Lower lobe of right lung (tissue), 2 donors: ENCODE measurements at regions not wholly inside any gene's neighbourhood (a gene's known extent, or its start where the extent isn't known, plus 50 kb on each side); places are given as distances from the start of the nearest gene placed in this dataset.
A peak's percentile ranks its signal among the peaks of the same experiment; 100 is the strongest.
"Not testable (repeated sequence)": the region's sequence is repeated elsewhere in the genome, so short reads cannot be mapped to it uniquely, and the experiment has no call there.

Experiments used
- ATAC-seq, 2 donors: fragments of 200-7000 bp; cut with Tn5 transposase; one replicate each; pipeline ENCODE4 v1.9.1; 2020 to 2022; ENCODE audit warnings: mild to moderate bottlenecking in 2 of 2, moderate library complexity in 2 of 2
- DNase-seq: peaks from one replicate; pipeline ENCODE4 v3.0.0-alpha.2; 2020
- H3K27ac ChIP-seq: fragments of 200-600 bp; one replicate; pipeline ENCODE4 v1.8.0; 2022
- H3K27me3 ChIP-seq: fragments of 200-600 bp; one replicate; pipeline ENCODE4 v1.8.0; 2022; ENCODE audit warnings: low read depth
- H3K36me3 ChIP-seq: fragments of 200-600 bp; one replicate; pipeline ENCODE4 v1.8.0; 2022; ENCODE audit warnings: mild to moderate bottlenecking
- H3K4me1 ChIP-seq: fragments of 200-600 bp; one replicate; pipeline ENCODE4 v1.8.0; 2022
- H3K4me3 ChIP-seq: fragments of 200-600 bp; one replicate; pipeline ENCODE4 v1.8.0; 2022; ENCODE audit warnings: mild to moderate bottlenecking
- H3K9me3 ChIP-seq: fragments of 200-600 bp; one replicate; pipeline ENCODE4 v1.8.0; 2022
- CTCF ChIP-seq: fragments of 200-600 bp; IDR thresholded peaks from one replicate; pipeline ENCODE4 v1.8.0; 2022; ENCODE audit warnings: antibody characterized with exemption, mild to moderate bottlenecking
- intact Hi-C: fragments of 100-400 bp; cut with DNase I; formaldehyde crosslinking; loops from one replicate; pipeline ENCODE4 v1.11.0; 2022
- donor health status: DM: no; HTN: yes; CAD: no; lungs with severe emphysema.

- Histone ChIP-seq H3K9me3 (no peaks in the 10 kb centered on the region), H3K4me3 (no peak overlapping the region), H3K27ac (no peak overlapping the region), H3K36me3 (no peaks in the 10 kb centered on the region), H3K4me1 (no peaks in the 10 kb centered on the region), H3K27me3 (no peaks in the 10 kb centered on the region)
- peak in 1 of 2 donors; percentile 86 for ATAC-seq
- intact Hi-C loops = no loop called here
- peak; percentile 58 for DNase-seq
- TF ChIP-seq CTCF = peak; percentile 59
Measured at GRCh38 chr2:90069290-90069894, 1377.9 kb downstream of the RPIA start.

- Histone ChIP-seq H3K9me3 (no peaks in the 10 kb centered on the region), H3K27me3 (no peaks in the 10 kb centered on the region), H3K36me3 (no peaks in the 10 kb centered on the region), H3K4me3 (no peak overlapping the region), H3K4me1 (no peaks in the 10 kb centered on the region), H3K27ac (no peak overlapping the region)
- DNase-seq = no peak
- no peak for TF ChIP-seq CTCF
- intact Hi-C loops = no loop called here
- ATAC-seq = no peak
Measured at GRCh38 chr2:90076311-90076710, 1384.8 kb downstream of the RPIA start.

GRCh38 chr2:90077948-90078347 lies 1386.5 kb downstream of the RPIA start:
- no peaks in the 10 kb centered on the region for H3K27me3 ChIP-seq
- H3K4me3 ChIP-seq = no peak overlapping the region
- no peaks in the 10 kb centered on the region for H3K9me3 ChIP-seq
- ATAC-seq (no peak), DNase-seq (no peak)
- H3K27ac ChIP-seq = no peak overlapping the region
- H3K36me3 ChIP-seq = no peaks in the 10 kb centered on the region
- no peak for TF ChIP-seq CTCF
- intact Hi-C loops = no loop called here
- no peaks in the 10 kb centered on the region for H3K4me1 ChIP-seq

GRCh38 chr2:90079374-90079773 lies 1387.9 kb downstream of the RPIA start:
- no peak overlapping the region for H3K4me3 ChIP-seq
- no peaks in the 10 kb centered on the region for H3K9me3 ChIP-seq
- no peak overlapping the region for H3K27ac ChIP-seq
- no peak for TF ChIP-seq CTCF
- intact Hi-C loops = no loop called here
- no peaks in the 10 kb centered on the region for H3K27me3 ChIP-seq
- H3K36me3 ChIP-seq = no peaks in the 10 kb centered on the region
- ATAC-seq (no peak), DNase-seq (no peak)
- H3K4me1 ChIP-seq = no peaks in the 10 kb centered on the region

GRCh38 chr2:90087792-90088191 lies 1396.3 kb downstream of the RPIA start:
- H3K27ac ChIP-seq, H3K4me1 ChIP-seq, intact Hi-C loops, DNase-seq, H3K27me3 ChIP-seq, H3K9me3 ChIP-seq, H3K4me3 ChIP-seq, H3K36me3 ChIP-seq, ATAC-seq: not testable (repeated sequence)
- TF ChIP-seq CTCF = peak; percentile 15

- H3K36me3 ChIP-seq, H3K4me3 ChIP-seq, H3K27ac ChIP-seq, H3K9me3 ChIP-seq, DNase-seq, H3K4me1 ChIP-seq, ATAC-seq, H3K27me3 ChIP-seq, intact Hi-C loops: not testable (repeated sequence)
Measured at GRCh38 chr2:90093571-90094270, 1402.2 kb downstream of the RPIA start.

- H3K36me3 ChIP-seq, H3K27me3 ChIP-seq, ATAC-seq, H3K4me1 ChIP-seq, H3K4me3 ChIP-seq, H3K27ac ChIP-seq, H3K9me3 ChIP-seq, intact Hi-C loops, DNase-seq: not testable (repeated sequence)
Measured at GRCh38 chr2:90097617-90098016, 1406.1 kb downstream of the RPIA start.

GRCh38 chr2:90105142-90105541 lies 1413.7 kb downstream of the RPIA start:
- H3K9me3 ChIP-seq, H3K27me3 ChIP-seq, DNase-seq, H3K4me3 ChIP-seq, H3K36me3 ChIP-seq, ATAC-seq, intact Hi-C loops, H3K4me1 ChIP-seq, H3K27ac ChIP-seq: not testable (repeated sequence)

GRCh38 chr2:90123409-90123808 lies 1431.9 kb downstream of the RPIA start:
- DNase-seq, H3K4me3 ChIP-seq, H3K4me1 ChIP-seq, H3K27ac ChIP-seq, H3K9me3 ChIP-seq, H3K36me3 ChIP-seq, intact Hi-C loops, H3K27me3 ChIP-seq, ATAC-seq: not testable (repeated sequence)
